Esophagus squamous epithelium (tissue), 4 donors: ENCODE measurements at regions not wholly inside any gene's neighbourhood (a gene's known extent, or its start where the extent isn't known, plus 50 kb on each side); places are given as distances from the start of the nearest gene placed in this dataset.
"Not testable (repeated sequence)": the region's sequence is repeated elsewhere in the genome, so short reads cannot be mapped to it uniquely, and the experiment has no call there.

Experiments used
- POLR2A ChIP-seq, 4 donors: fragments of 450-650 bp; IDR thresholded peaks; one replicate each; pipeline ENCODE4 v1.6.1; 2017; ENCODE audit warnings: antibody characterized with exemption in 4 of 4, mild to moderate bottlenecking in 4 of 4, moderate library complexity in 3 of 4
- TF ChIP-seq, protein P1 (sequence below), 6 experiments: fragments of 450-650 bp in 4 of 6; fragments of 200-600 bp in 2 of 6; sonication (generic) in 2 of 6; IDR thresholded peaks; one replicate each; pipeline ENCODE4 v1.5.1; 2016 to 2019; ENCODE audit warnings: antibody characterized with exemption in 6 of 6, mild to moderate bottlenecking in 4 of 6, moderate library complexity in 4 of 6

DNA sequence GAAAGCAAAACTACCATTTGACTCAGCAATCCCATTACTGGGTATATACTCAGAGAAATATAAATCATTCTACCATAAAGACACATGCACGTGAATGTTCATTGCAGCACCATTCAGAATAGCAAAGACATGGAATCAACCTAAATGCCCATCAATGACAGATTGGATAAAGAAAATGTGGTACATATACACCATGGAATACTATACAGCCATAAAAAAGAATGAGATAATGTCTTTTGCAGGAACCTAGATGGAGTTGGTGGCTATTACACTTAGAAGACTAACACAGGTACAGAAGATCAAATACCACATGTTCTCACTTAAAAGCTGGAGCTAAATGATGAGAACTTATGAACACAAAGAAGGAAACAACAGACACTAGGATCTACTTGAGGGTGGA, 647.1 kb downstream of the MAT2B start:
- TF ChIP-seq, protein P1, sequence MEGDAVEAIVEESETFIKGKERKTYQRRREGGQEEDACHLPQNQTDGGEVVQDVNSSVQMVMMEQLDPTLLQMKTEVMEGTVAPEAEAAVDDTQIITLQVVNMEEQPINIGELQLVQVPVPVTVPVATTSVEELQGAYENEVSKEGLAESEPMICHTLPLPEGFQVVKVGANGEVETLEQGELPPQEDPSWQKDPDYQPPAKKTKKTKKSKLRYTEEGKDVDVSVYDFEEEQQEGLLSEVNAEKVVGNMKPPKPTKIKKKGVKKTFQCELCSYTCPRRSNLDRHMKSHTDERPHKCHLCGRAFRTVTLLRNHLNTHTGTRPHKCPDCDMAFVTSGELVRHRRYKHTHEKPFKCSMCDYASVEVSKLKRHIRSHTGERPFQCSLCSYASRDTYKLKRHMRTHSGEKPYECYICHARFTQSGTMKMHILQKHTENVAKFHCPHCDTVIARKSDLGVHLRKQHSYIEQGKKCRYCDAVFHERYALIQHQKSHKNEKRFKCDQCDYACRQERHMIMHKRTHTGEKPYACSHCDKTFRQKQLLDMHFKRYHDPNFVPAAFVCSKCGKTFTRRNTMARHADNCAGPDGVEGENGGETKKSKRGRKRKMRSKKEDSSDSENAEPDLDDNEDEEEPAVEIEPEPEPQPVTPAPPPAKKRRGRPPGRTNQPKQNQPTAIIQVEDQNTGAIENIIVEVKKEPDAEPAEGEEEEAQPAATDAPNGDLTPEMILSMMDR (IDR thresholded peaks at IDR 0.05) = not testable (repeated sequence)
- not testable (repeated sequence) for TF ChIP-seq POLR2A (IDR thresholded peaks at IDR 0.05)
